ENCODE measurements at regions not wholly inside any gene's neighbourhood (a gene's known extent, or its start where the extent isn't known, plus 50 kb on each side); places are given as distances from the start of the nearest gene placed in this dataset.
"Not testable (repeated sequence)": the region's sequence is repeated elsewhere in the genome, so short reads cannot be mapped to it uniquely, and the experiment has no call there.

- Histone ChIP-seq H3K4me1 (ENCODE audit: control insufficient read depth, insufficient read depth, low read length) (peaks cover 5% of the 10 kb centered on the region), H3K4me3 (ENCODE audit: low read length) (no peak overlapping the region), H3K36me3 (ENCODE audit: control insufficient read depth, insufficient read depth, low read length, severe bottlenecking) (no peaks in the 10 kb centered on the region), H3K27me3 (replicated peaks; ENCODE audit: control insufficient read depth, insufficient read depth, low read length) (no peaks in the 10 kb centered on the region), H3K9ac (ENCODE audit: low read length) (no peak overlapping the region), H3K9me3 (ENCODE audit: control insufficient read depth, low read length) (peaks cover 11% of the 10 kb centered on the region)
- no peak for DNase-seq (ENCODE audit: low read depth)
Measured at GRCh38 chrX:63285375-63285774, 65.8 kb downstream of the SPIN4 start.

DNA sequence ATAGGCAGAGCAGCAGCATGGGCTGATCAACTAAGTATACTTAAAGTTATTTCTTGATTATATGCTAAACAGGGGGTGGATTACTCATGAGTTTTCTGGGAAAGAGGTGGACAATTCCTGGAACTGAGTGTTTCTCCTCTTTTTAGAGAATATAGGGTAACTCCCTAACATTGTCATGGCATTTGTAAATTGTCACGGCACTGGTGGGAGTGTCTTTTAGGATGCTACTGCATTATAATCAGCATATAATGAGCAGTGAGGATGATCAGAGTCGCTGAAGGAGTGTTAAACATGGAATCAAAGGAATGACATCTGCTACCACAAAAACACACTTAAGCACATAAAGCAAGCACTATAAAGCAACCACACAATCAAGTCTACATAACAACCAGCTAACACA lies 66.5 kb downstream of the SPIN4 start:
- no peak overlapping the region for H3K4me3 ChIP-seq (ENCODE audit: low read length)
- no peak for DNase-seq (ENCODE audit: low read depth)
- peaks cover 11% of the 10 kb centered on the region for H3K9me3 ChIP-seq (ENCODE audit: control insufficient read depth, low read length)
- H3K36me3 ChIP-seq (ENCODE audit: control insufficient read depth, insufficient read depth, low read length, severe bottlenecking), result no peaks in the 10 kb centered on the region
- H3K9ac ChIP-seq (ENCODE audit: low read length), result no peak overlapping the region
- H3K27me3 ChIP-seq (replicated peaks; ENCODE audit: control insufficient read depth, insufficient read depth, low read length), result no peaks in the 10 kb centered on the region
- peaks cover 5% of the 10 kb centered on the region for H3K4me1 ChIP-seq (ENCODE audit: control insufficient read depth, insufficient read depth, low read length)

- Histone ChIP-seq H3K27me3 (replicated peaks; ENCODE audit: control insufficient read depth, insufficient read depth, low read length) (peaks cover 2% of the 10 kb centered on the region), H3K4me1 (ENCODE audit: control insufficient read depth, insufficient read depth, low read length) (peaks cover 5% of the 10 kb centered on the region), H3K4me3 (ENCODE audit: low read length) (no peak overlapping the region), H3K9me3 (ENCODE audit: control insufficient read depth, low read length) (peaks cover 11% of the 10 kb centered on the region), H3K9ac (ENCODE audit: low read length) (no peak overlapping the region), H3K36me3 (ENCODE audit: control insufficient read depth, insufficient read depth, low read length, severe bottlenecking) (no peaks in the 10 kb centered on the region)
- DNase-seq (ENCODE audit: low read depth), result peak; percentile 63
Measured at GRCh38 chrX:63283348-63283747, 67.8 kb downstream of the SPIN4 start.

GRCh38 chrX:63282828-63283227 lies 68.3 kb downstream of the SPIN4 start:
- H3K36me3 ChIP-seq (ENCODE audit: control insufficient read depth, insufficient read depth, low read length, severe bottlenecking), result no peaks in the 10 kb centered on the region
- H3K4me1 ChIP-seq (ENCODE audit: control insufficient read depth, insufficient read depth, low read length), result peaks cover 5% of the 10 kb centered on the region
- no peak for DNase-seq (ENCODE audit: low read depth)
- peaks cover 2% of the 10 kb centered on the region for H3K27me3 ChIP-seq (replicated peaks; ENCODE audit: control insufficient read depth, insufficient read depth, low read length)
- H3K4me3 ChIP-seq (ENCODE audit: low read length), result no peak overlapping the region
- no peak overlapping the region for H3K9ac ChIP-seq (ENCODE audit: low read length)
- peaks cover 11% of the 10 kb centered on the region for H3K9me3 ChIP-seq (ENCODE audit: control insufficient read depth, low read length)

GRCh38 chrX:63282077-63282476 lies 69.1 kb downstream of the SPIN4 start:
- peaks cover 2% of the 10 kb centered on the region for H3K27me3 ChIP-seq (replicated peaks; ENCODE audit: control insufficient read depth, insufficient read depth, low read length)
- H3K9me3 ChIP-seq (ENCODE audit: control insufficient read depth, low read length), result peaks cover 9% of the 10 kb centered on the region
- no peaks in the 10 kb centered on the region for H3K36me3 ChIP-seq (ENCODE audit: control insufficient read depth, insufficient read depth, low read length, severe bottlenecking)
- H3K4me1 ChIP-seq (ENCODE audit: control insufficient read depth, insufficient read depth, low read length), result peaks cover 5% of the 10 kb centered on the region
- no peak overlapping the region for H3K9ac ChIP-seq (ENCODE audit: low read length)
- no peak for DNase-seq (ENCODE audit: low read depth)
- H3K4me3 ChIP-seq (ENCODE audit: low read length), result no peak overlapping the region

- Histone ChIP-seq H3K4me3 (ENCODE audit: low read length) (no peak overlapping the region), H3K9ac (ENCODE audit: low read length) (no peak overlapping the region), H3K9me3 (ENCODE audit: control insufficient read depth, low read length) (peaks cover 9% of the 10 kb centered on the region), H3K36me3 (ENCODE audit: control insufficient read depth, insufficient read depth, low read length, severe bottlenecking) (no peaks in the 10 kb centered on the region), H3K27me3 (replicated peaks; ENCODE audit: control insufficient read depth, insufficient read depth, low read length) (peaks cover 2% of the 10 kb centered on the region), H3K4me1 (ENCODE audit: control insufficient read depth, insufficient read depth, low read length) (peaks cover 5% of the 10 kb centered on the region)
- no peak for DNase-seq (ENCODE audit: low read depth)
Measured at GRCh38 chrX:63281465-63281864, 69.7 kb downstream of the SPIN4 start.

- not testable (repeated sequence) for DNase-seq (ENCODE audit: low read depth); H3K4me3 ChIP-seq (ENCODE audit: low read length); H3K27me3 ChIP-seq (replicated peaks; ENCODE audit: control insufficient read depth, insufficient read depth, low read length); H3K4me1 ChIP-seq (ENCODE audit: control insufficient read depth, insufficient read depth, low read length); H3K36me3 ChIP-seq (ENCODE audit: control insufficient read depth, insufficient read depth, low read length, severe bottlenecking); H3K9me3 ChIP-seq (ENCODE audit: control insufficient read depth, low read length); H3K9ac ChIP-seq (ENCODE audit: low read length)
Measured at GRCh38 chrX:63277394-63277793, 73.7 kb downstream of the SPIN4 start.

GRCh38 chrX:63275127-63275526 lies 76.0 kb downstream of the SPIN4 start:
- no peaks in the 10 kb centered on the region for H3K4me1 ChIP-seq (ENCODE audit: control insufficient read depth, insufficient read depth, low read length)
- peaks cover 2% of the 10 kb centered on the region for H3K27me3 ChIP-seq (replicated peaks; ENCODE audit: control insufficient read depth, insufficient read depth, low read length)
- H3K4me3 ChIP-seq (ENCODE audit: low read length), result no peak overlapping the region
- H3K36me3 ChIP-seq (ENCODE audit: control insufficient read depth, insufficient read depth, low read length, severe bottlenecking), result no peaks in the 10 kb centered on the region
- DNase-seq (ENCODE audit: low read depth), result peak; percentile 42
- H3K9me3 ChIP-seq (ENCODE audit: control insufficient read depth, low read length), result no peaks in the 10 kb centered on the region
- H3K9ac ChIP-seq (ENCODE audit: low read length), result no peak overlapping the region

DNA sequence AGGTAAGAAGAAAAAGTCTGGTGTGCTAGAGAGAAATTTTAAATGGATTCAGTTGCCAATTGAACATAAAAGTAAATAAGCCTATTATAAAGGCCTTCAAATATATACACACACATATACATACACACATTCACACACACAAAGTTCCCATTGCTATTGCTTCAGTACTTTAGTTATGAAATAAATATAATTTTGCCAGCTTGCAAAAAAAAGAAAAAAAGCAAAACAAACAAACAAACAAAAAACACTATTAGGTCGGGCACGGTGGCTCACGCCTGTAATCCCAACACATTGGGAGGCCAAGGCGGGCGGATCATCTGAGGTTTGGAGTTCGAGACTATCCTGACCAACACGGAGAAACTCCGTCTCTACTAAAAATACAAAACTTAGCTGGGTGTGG lies 80.3 kb downstream of the SPIN4 start:
- H3K27me3 ChIP-seq (replicated peaks; ENCODE audit: control insufficient read depth, insufficient read depth, low read length), result no peaks in the 10 kb centered on the region
- DNase-seq (ENCODE audit: low read depth), result no peak
- no peaks in the 10 kb centered on the region for H3K9me3 ChIP-seq (ENCODE audit: control insufficient read depth, low read length)
- H3K4me3 ChIP-seq (ENCODE audit: low read length), result no peak overlapping the region
- H3K4me1 ChIP-seq (ENCODE audit: control insufficient read depth, insufficient read depth, low read length), result no peaks in the 10 kb centered on the region
- H3K9ac ChIP-seq (ENCODE audit: low read length), result no peak overlapping the region
- no peaks in the 10 kb centered on the region for H3K36me3 ChIP-seq (ENCODE audit: control insufficient read depth, insufficient read depth, low read length, severe bottlenecking)

DNA sequence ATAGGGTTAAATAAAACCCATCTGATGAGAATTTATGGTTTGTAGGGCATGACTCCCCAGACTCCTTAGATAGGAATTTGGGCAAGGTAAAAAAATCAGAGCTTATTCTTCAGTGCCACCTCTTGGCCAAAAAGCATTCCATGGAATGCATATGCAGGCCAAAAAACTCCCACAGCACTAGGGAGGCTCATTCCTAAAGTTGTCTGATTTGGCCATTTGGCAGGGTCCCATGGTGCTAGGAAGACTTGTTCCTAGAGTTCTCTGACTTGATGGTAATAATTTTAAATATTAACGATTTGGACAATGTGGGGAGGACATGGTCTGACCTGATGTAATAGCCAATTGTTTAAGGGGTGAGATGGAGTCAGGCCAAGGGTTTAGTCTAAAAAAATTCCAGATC lies 93.0 kb downstream of the SPIN4 start:
- H3K9me3 ChIP-seq (ENCODE audit: control insufficient read depth, low read length), result peaks cover 5% of the 10 kb centered on the region
- H3K27me3 ChIP-seq (replicated peaks; ENCODE audit: control insufficient read depth, insufficient read depth, low read length), result no peaks in the 10 kb centered on the region
- peak; percentile 12 for DNase-seq (ENCODE audit: low read depth)
- H3K36me3 ChIP-seq (ENCODE audit: control insufficient read depth, insufficient read depth, low read length, severe bottlenecking), result no peaks in the 10 kb centered on the region
- H3K9ac ChIP-seq (ENCODE audit: low read length), result no peak overlapping the region
- H3K4me3 ChIP-seq (ENCODE audit: low read length), result no peak overlapping the region
- peaks cover 4% of the 10 kb centered on the region for H3K4me1 ChIP-seq (ENCODE audit: control insufficient read depth, insufficient read depth, low read length)

DNA sequence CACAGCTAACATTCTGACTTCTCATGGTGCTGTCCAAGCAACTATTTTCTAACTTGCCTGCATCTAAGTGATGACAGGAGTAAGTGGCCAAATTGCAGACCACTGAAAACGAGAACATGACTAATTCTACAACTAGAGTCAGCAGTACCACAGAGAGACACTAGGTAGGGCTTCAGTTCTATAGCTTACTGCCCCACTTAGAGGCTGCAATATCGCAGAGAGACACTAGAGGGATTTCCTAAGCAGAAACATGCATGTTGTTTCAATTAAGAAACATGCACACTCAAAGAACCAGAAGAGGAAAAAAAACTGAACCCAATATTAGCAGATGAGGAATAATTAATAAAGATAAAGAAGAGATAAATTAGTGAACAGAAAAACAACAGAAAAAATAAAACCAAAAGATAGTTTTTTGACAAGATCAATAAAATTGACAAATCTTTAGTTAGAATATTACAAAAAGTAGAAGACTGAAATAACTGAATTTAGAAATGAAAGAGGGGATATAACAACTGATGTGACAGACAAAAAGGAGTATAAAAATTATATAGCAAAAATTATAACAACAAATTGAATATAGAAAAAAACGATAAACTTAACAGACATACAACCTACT lies 100.8 kb downstream of the SPIN4 start:
- H3K36me3 ChIP-seq (ENCODE audit: control insufficient read depth, insufficient read depth, low read length, severe bottlenecking), result no peaks in the 10 kb centered on the region
- H3K4me1 ChIP-seq (ENCODE audit: control insufficient read depth, insufficient read depth, low read length), result peaks cover 4% of the 10 kb centered on the region
- peak; percentile 86 for DNase-seq (ENCODE audit: low read depth)
- no peaks in the 10 kb centered on the region for H3K27me3 ChIP-seq (replicated peaks; ENCODE audit: control insufficient read depth, insufficient read depth, low read length)
- no peaks in the 10 kb centered on the region for H3K9me3 ChIP-seq (ENCODE audit: control insufficient read depth, low read length)
- H3K9ac ChIP-seq (ENCODE audit: low read length), result no peak overlapping the region
- no peak overlapping the region for H3K4me3 ChIP-seq (ENCODE audit: low read length)

DNA sequence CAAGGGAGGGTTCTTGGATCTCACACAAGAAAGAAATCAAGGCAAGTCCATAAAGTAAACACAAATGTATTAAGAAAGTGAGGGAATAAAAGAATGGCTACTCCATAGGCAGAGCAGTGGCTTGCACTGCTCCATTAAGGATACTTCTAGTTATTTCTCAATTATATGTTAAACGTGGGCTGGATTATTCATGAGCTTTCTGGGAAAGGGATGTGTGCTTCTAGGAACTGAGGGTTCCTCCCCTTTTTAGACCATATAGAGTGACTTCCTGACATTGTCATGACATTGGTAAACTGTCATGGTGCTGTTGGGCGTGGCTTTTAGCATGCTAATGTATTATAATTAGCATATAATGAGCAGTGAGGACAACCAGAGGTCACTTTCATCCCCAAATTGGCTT lies 108.4 kb downstream of the SPIN4 start:
- not testable (repeated sequence) for H3K27me3 ChIP-seq (replicated peaks; ENCODE audit: control insufficient read depth, insufficient read depth, low read length); H3K4me3 ChIP-seq (ENCODE audit: low read length); H3K36me3 ChIP-seq (ENCODE audit: control insufficient read depth, insufficient read depth, low read length, severe bottlenecking); H3K4me1 ChIP-seq (ENCODE audit: control insufficient read depth, insufficient read depth, low read length); DNase-seq (ENCODE audit: low read depth); H3K9ac ChIP-seq (ENCODE audit: low read length); H3K9me3 ChIP-seq (ENCODE audit: control insufficient read depth, low read length)

Data from adipocyte (in vitro differentiated cells).